Neural cell (in vitro differentiated cells): ENCODE measurements at regions not wholly inside any gene's neighbourhood (a gene's known extent, or its start where the extent isn't known, plus 50 kb on each side); places are given as distances from the start of the nearest gene placed in this dataset.
"Not testable (repeated sequence)": the region's sequence is repeated elsewhere in the genome, so short reads cannot be mapped to it uniquely, and the experiment has no call there.

Source experiments
- H2AFZ ChIP-seq: fragments of 200-600, 300-800 bp; sonication (generic), shearing (Covaris generic); 2 replicates; pipeline ENCODE4 v1.6.0; 2014; ENCODE audit warnings: low read depth, mild to moderate bottlenecking, antibody characterized with exemption, low read length, moderate library complexity
- H3F3A ChIP-seq: fragments of 200-600 bp; shearing (Covaris generic); 2 replicates; pipeline ENCODE4 v1.6.1; 2016; ENCODE audit warnings: mild to moderate bottlenecking, moderate library complexity, mixed read lengths, antibody characterized with exemption, low read length; ENCODE audit not compliant: insufficient read depth, poor library complexity, severe bottlenecking
- H3K27ac ChIP-seq: fragments of 200-600, 300-800 bp; sonication (generic), shearing (Covaris generic); 2 replicates; pipeline ENCODE4 v1.5.1; 2014; ENCODE audit warnings: mild to moderate bottlenecking, low read length, moderate library complexity
- H3K27me3 ChIP-seq: fragments of 300-800, 200-600 bp; sonication (generic), shearing (Covaris generic); 2 replicates; pipeline ENCODE4 v1.6.0; 2014; ENCODE audit warnings: mild to moderate bottlenecking, low read depth, low read length, moderate library complexity; ENCODE audit not compliant: insufficient read depth
- H3K36me3 ChIP-seq: fragments of 300-800, 200-600 bp; sonication (generic), shearing (Covaris generic); 2 replicates; pipeline ENCODE4 v1.5.1; 2014; ENCODE audit warnings: mild to moderate bottlenecking, antibody characterized with exemption, low read length, moderate library complexity; ENCODE audit not compliant: insufficient read depth
- H3K4me2 ChIP-seq: fragments of 300-800, 200-600 bp; sonication (generic), shearing (Covaris generic); 2 replicates; pipeline ENCODE4 v1.6.0; 2014; ENCODE audit warnings: mild to moderate bottlenecking, low read length
- H3K4me3 ChIP-seq: fragments of 300-800, 200-600 bp; sonication (generic), shearing (Covaris generic); 2 replicates; pipeline ENCODE4 v1.5.1; 2014; ENCODE audit warnings: mild to moderate bottlenecking, low read length, moderate library complexity
- H3K79me2 ChIP-seq: fragments of 200-600 bp; shearing (Covaris generic); replicated peaks from 2 replicates; pipeline ENCODE4 v1.6.0; 2014; ENCODE audit warnings: mild to moderate bottlenecking, low read length, moderate library complexity; ENCODE audit not compliant: insufficient read depth
- H3K9ac ChIP-seq: fragments of 300-800, 200-600 bp; sonication (generic), shearing (Covaris generic); 2 replicates; pipeline ENCODE4 v1.6.1; 2016; ENCODE audit warnings: mild to moderate bottlenecking, low read length, mixed read lengths
- H3K9me2 ChIP-seq: fragments of 200-600 bp; shearing (Covaris generic); 2 replicates; pipeline ENCODE4 v1.6.1; 2016; ENCODE audit warnings: mild to moderate bottlenecking, low read length, mixed read lengths; ENCODE audit not compliant: insufficient read depth
- H3K9me3 ChIP-seq: fragments of 200-600, 300-800 bp; sonication (generic), shearing (Covaris generic); 2 replicates; pipeline ENCODE4 v1.6.1; 2016; ENCODE audit warnings: mild to moderate bottlenecking, mixed run types, low read length, moderate library complexity, mixed read lengths
- H4K20me1 ChIP-seq: fragments of 200-600 bp; shearing (Covaris generic); 2 replicates; pipeline ENCODE4 v1.6.1; 2016; ENCODE audit warnings: mild to moderate bottlenecking, mixed run types; ENCODE audit not compliant: insufficient read depth
- EP300 ChIP-seq: fragments of 450-650 bp; conservative IDR thresholded peaks from 2 replicates; pipeline ENCODE4 v1.6.1; 2014; ENCODE audit warnings: antibody characterized with exemption, mild to moderate bottlenecking, moderate library complexity; ENCODE audit not compliant: poor library complexity, severe bottlenecking
- EZH2 ChIP-seq: fragments of 200-600, 300-800 bp; shearing (Covaris generic), sonication (generic); IDR thresholded peaks from 2 replicates; pipeline ENCODE4 v1.6.1; 2014; ENCODE audit warnings: antibody characterized with exemption, low read length, borderline replicate concordance, mild to moderate bottlenecking; ENCODE audit not compliant: insufficient read depth, poor library complexity, severe bottlenecking
- MXI1 ChIP-seq: fragments of 450-650 bp; conservative IDR thresholded peaks from 2 replicates; pipeline ENCODE4 v1.6.1; 2014; ENCODE audit warnings: antibody characterized with exemption, mild to moderate bottlenecking; ENCODE audit not compliant: poor library complexity, severe bottlenecking
- POLR2AphosphoS5 ChIP-seq: IDR thresholded peaks from 2 replicates; pipeline ENCODE4 v1.6.1; 2012
- RAD21 ChIP-seq: fragments of 450-650 bp; conservative IDR thresholded peaks from 2 replicates; pipeline ENCODE4 v1.6.1; 2014; ENCODE audit warnings: antibody characterized with exemption, mild to moderate bottlenecking, moderate library complexity
- SMC3 ChIP-seq: fragments of 450-650 bp; conservative IDR thresholded peaks from 2 replicates; pipeline ENCODE4 v1.6.1; 2014; ENCODE audit warnings: antibody characterized with exemption, mild to moderate bottlenecking, moderate library complexity; ENCODE audit not compliant: poor library complexity
- TAF1 ChIP-seq: IDR thresholded peaks from 2 replicates; pipeline ENCODE4 v1.6.1; 2012; ENCODE audit warnings: low read depth
- TF ChIP-seq, protein P1 (sequence below): IDR thresholded peaks from 2 replicates; pipeline ENCODE4 v1.6.1; 2012; ENCODE audit warnings: borderline replicate concordance
- TF ChIP-seq, protein P2 (sequence below): fragments of 450-650 bp; IDR thresholded peaks from 2 replicates; pipeline ENCODE4 v1.5.1; 2014; ENCODE audit warnings: antibody characterized with exemption, mild to moderate bottlenecking, moderate library complexity; ENCODE audit not compliant: poor library complexity, severe bottlenecking

DNA sequence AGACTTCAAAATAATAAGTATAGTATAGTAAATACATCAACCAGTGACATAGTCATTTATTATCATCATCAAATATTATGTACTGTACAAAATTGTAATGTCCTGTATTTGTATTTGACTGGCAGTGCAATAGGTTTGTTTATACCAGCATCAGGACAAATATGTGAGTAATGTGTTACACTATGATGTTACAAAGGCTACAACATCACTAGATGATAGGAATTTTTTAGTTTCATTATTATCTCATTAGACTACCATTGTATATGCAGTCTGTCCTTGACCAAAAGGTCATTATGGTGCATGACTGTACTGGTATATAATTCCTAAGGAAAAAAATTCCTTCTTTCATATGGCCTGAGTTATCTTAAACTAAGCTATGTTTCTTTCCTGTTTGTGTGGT, 63.6 kb upstream of the VCAN start:
- H3K9me3 ChIP-seq: no peaks in the 10 kb centered on the region
- no peaks in the 10 kb centered on the region for H3K9me2 ChIP-seq
- H3K4me2 ChIP-seq: no peak overlapping the region
- no peak overlapping the region for H2AFZ ChIP-seq
- H4K20me1 ChIP-seq: no peaks in the 10 kb centered on the region
- no peak overlapping the region for H3K9ac ChIP-seq
- TF ChIP-seq, protein P1, sequence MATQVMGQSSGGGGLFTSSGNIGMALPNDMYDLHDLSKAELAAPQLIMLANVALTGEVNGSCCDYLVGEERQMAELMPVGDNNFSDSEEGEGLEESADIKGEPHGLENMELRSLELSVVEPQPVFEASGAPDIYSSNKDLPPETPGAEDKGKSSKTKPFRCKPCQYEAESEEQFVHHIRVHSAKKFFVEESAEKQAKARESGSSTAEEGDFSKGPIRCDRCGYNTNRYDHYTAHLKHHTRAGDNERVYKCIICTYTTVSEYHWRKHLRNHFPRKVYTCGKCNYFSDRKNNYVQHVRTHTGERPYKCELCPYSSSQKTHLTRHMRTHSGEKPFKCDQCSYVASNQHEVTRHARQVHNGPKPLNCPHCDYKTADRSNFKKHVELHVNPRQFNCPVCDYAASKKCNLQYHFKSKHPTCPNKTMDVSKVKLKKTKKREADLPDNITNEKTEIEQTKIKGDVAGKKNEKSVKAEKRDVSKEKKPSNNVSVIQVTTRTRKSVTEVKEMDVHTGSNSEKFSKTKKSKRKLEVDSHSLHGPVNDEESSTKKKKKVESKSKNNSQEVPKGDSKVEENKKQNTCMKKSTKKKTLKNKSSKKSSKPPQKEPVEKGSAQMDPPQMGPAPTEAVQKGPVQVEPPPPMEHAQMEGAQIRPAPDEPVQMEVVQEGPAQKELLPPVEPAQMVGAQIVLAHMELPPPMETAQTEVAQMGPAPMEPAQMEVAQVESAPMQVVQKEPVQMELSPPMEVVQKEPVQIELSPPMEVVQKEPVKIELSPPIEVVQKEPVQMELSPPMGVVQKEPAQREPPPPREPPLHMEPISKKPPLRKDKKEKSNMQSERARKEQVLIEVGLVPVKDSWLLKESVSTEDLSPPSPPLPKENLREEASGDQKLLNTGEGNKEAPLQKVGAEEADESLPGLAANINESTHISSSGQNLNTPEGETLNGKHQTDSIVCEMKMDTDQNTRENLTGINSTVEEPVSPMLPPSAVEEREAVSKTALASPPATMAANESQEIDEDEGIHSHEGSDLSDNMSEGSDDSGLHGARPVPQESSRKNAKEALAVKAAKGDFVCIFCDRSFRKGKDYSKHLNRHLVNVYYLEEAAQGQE: no peak
- TF ChIP-seq RAD21 (no peak), TAF1 (no peak), EZH2 (no peak)
- TF ChIP-seq, protein P2, sequence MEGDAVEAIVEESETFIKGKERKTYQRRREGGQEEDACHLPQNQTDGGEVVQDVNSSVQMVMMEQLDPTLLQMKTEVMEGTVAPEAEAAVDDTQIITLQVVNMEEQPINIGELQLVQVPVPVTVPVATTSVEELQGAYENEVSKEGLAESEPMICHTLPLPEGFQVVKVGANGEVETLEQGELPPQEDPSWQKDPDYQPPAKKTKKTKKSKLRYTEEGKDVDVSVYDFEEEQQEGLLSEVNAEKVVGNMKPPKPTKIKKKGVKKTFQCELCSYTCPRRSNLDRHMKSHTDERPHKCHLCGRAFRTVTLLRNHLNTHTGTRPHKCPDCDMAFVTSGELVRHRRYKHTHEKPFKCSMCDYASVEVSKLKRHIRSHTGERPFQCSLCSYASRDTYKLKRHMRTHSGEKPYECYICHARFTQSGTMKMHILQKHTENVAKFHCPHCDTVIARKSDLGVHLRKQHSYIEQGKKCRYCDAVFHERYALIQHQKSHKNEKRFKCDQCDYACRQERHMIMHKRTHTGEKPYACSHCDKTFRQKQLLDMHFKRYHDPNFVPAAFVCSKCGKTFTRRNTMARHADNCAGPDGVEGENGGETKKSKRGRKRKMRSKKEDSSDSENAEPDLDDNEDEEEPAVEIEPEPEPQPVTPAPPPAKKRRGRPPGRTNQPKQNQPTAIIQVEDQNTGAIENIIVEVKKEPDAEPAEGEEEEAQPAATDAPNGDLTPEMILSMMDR: no peak
- no peaks in the 10 kb centered on the region for H3K36me3 ChIP-seq
- peaks cover 6% of the 10 kb centered on the region for H3F3A ChIP-seq
- no peak overlapping the region for H3K4me3 ChIP-seq
- no peaks in the 10 kb centered on the region for H3K27me3 ChIP-seq
- H3K27ac ChIP-seq: no peak overlapping the region
- no peaks in the 10 kb centered on the region for H3K79me2 ChIP-seq

DNA sequence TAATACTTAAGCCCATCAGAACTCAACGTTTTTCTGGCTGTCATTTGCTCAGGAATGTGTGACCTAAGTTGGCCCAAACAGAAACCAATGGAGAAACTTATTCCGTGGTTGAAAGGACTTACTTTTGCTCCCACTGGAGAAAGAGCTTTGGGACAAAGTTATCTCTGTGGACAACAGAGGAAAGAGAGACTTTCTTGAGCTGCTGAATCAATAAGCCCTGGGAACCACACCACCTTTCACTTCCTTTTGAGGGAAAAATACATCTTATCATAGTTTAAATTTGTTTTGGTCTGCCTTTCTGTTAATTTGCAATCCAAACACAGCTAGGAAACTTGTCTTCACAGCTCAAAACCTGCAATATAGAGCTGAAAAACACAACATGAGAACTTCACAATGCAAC, 62.8 kb upstream of the VCAN start:
- Histone ChIP-seq H3K79me2 (no peaks in the 10 kb centered on the region), H3K4me3 (no peak overlapping the region), H3K4me2 (no peak overlapping the region), H3K9me2 (no peaks in the 10 kb centered on the region), H3K27me3 (no peaks in the 10 kb centered on the region), H3K9me3 (no peaks in the 10 kb centered on the region), H3K27ac (no peak overlapping the region), H4K20me1 (no peaks in the 10 kb centered on the region), H3F3A (no peaks in the 10 kb centered on the region), H2AFZ (no peak overlapping the region), H3K9ac (no peak overlapping the region), H3K36me3 (no peaks in the 10 kb centered on the region)
- TF ChIP-seq EZH2 (no peak), POLR2AphosphoS5 (no peak), SMC3 (no peak), TAF1 (no peak), RAD21 (no peak), MXI1 (no peak), EP300 (no peak)
- TF ChIP-seq, protein P2: no peak
- TF ChIP-seq, protein P1: no peak

DNA sequence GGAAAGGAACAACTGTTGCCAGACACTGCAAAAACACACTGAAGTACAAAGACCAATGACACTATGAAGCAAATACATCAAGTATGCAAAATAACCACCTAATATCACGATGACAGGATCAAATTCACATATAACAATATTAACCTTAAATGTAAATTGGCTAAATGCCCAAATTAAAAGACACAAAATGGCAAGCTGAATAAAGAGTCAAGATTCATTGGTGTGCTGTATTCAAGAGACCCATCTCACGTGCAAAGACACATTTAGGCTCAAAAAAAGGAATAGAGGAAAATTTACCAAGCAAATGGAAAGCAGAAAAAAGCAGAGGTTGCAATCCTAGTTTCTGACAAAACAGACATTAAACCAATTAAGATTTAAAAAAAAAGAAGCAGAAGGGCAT, 61.8 kb upstream of the VCAN start:
- H3K27me3 ChIP-seq, H3K9ac ChIP-seq, H3K9me2 ChIP-seq, H4K20me1 ChIP-seq, H2AFZ ChIP-seq, H3K79me2 ChIP-seq, H3K36me3 ChIP-seq, H3K4me2 ChIP-seq, H3F3A ChIP-seq, H3K27ac ChIP-seq, H3K9me3 ChIP-seq, H3K4me3 ChIP-seq: not testable (repeated sequence)
